ENCODE measurements at regions not wholly inside any gene's neighbourhood (a gene's known extent, or its start where the extent isn't known, plus 50 kb on each side); places are given as distances from the start of the nearest gene placed in this dataset.
"Not testable (repeated sequence)": the region's sequence is repeated elsewhere in the genome, so short reads cannot be mapped to it uniquely, and the experiment has no call there.

DNA sequence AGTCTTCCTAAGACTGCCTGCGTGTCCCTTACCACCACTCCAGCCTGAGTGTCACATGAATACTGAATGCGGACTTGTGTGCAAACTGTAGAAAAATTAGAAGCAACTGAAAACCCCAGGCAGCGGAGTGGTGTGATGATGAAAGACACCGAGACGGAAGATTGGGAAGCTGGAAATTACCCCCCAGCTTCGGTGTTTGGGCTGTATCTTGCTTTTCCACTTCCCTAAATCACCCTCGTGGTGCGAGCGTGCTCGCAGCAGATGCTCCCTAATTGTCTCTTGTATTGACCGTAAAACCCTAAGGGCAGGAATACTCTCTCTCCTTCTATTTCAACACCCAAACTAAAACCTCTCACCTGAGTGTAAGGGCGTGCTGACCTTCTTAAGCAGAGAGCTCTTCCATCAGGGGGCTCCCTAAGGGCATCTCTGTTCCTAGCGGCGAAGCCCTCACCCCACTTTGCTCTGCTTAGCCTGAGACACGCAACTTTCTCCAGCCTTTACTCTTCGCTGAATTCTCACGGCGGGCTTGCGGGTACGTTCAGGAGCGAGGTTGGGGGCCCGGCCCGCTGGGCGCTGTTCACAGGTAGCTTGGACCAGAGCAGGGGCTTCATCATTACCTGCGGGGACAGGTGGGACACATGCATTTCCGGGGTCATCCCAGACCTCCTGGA lies 62.4 kb downstream of the CRYBB2 start:
- no peak for DNase-seq (ENCODE audit: low read depth)

DNA sequence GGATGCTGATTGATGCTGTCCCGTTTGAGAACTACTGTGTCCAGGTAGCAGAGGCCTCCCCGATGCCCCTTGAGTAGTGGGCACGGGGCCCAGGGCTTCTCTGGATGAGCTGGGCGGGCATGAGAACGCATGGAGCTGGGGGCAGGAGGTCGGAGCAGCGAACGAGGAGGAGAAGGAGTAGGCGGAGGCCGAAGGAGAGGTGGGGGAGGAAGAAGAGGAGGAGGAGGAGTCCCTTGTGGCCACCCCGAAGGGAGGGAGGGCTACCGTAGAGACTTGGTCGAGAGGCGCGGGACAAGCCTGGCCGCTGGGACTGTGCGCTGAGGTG lies 62.9 kb downstream of the CRYBB2 start:
- no peak for DNase-seq (ENCODE audit: low read depth)

DNA sequence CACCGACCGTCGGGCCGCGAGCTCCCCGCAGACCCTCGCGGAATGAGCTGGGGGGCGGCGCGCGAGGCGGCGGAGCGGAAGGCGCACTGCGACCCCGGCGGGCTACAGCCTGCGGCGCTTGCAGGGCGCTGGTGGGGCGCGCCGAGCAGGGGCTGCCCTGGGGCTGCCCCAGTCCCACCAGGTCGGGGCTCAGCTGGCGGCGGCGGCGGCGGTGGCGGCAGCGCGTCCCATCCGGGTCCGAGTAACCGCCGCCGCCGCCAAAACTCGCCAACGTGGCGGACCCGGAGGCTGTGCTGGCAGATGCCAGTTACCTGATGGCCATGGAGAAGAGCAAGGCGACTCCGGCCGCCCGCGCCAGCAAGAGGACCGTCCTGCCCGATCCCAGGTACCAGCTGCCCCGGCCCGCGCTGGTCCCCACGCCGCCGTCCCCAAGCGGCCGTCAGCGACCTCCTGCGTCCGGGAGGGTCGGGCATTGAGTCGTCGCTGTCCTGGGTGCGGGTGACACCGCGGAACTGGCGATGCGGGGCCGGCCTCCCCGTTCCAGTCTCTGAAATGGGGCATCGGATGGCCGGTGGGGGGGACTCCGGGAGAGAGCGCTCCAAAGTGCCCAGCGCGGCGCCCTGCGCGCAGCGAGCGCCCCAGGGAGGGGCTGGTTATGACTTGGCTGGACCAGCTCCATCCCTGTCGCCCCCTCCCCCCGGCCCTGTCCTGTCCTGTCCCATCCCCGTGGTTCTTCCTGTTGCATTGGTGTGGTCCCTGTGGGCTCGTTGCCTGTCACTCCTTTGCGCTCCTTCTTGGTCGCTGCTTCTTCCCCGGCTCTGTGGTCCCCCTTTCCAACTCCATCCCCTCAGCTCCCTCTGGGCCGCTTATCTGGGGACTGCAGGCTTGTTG lies 63.5 kb downstream of the CRYBB2 start:
- DNase-seq (ENCODE audit: low read depth) = no peak

DNA sequence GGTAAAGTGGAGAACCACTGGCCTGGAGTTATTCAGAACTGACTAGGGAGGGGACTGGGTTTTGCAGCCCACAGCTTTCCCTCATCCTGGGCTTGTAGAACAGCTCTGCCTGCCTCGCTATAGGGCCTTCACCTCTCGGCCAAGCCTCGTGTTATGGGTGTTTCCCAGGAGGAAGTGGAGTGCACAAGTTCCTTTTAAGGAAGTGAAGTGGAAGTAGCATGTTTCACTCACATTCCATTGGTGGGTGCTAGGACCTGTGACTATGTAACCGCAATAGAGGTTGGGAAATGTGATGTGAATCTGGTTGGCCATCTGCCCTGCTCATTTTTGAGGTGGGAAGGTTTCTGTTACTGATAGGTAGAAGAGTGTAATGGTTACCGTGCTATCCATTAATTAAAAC lies 69.0 kb downstream of the CRYBB2 start:
- not testable (repeated sequence) for DNase-seq (ENCODE audit: low read depth)

DNA sequence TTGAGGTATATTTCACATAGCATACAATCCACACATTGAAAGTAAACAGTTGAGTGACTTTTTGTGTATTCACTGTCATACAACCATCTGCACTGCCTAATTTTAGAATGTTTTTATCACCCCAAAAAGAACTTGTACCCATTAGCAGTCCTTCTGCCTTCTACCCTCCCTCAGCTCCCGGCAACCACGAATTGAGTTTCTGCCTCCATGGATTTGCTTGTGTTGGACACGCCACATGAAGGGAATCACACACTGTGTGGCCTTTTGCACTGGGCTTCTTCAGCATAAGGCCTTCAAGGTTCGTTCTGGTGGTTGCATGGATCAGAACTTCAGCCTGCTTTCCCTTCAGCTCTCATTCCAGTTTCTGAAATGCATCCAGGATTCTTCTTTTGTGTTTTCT lies 82.5 kb downstream of the CRYBB2 start:
- not testable (repeated sequence) for DNase-seq (ENCODE audit: low read depth)

DNA sequence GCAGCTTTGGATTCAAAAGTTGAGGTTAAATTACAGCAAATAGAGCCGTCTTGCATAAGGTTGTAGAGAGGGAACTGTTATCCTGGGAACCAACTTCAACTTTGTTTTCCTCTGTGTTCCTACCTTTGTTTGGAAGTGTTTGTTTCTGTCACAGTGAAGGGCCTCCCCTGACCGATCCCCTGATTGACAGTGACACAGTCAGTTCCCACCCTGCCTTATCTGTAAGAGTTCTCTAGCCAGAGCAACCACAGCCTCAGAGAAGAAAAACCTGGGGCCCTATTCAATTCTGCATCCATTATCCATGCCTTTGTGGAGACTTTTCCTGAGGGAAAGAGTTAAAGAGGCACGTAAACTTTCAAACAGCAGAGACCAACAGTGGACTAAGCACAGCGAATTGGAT lies 90.1 kb downstream of the CRYBB2 start:
- DNase-seq (ENCODE audit: low read depth) = not testable (repeated sequence)

DNA sequence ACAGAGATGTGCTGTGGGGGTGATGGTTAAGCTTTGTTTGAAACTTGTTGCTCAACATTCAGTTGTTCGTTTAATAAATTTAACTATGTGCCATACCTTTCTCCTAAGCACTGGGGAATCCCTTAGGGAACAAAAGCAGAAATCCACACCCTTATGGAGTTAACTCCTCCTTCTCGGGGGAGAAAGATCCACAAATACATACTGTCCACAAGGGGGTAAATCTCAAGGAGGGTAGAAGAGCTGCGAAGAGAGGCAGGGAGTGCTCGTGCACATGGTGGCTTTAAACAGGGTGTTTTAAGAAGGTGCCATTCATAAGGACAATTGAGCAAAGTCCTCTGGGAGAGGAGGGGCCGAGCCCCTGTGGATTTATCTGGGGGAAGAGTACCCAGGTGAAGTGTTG lies 92.5 kb downstream of the CRYBB2 start:
- DNase-seq (ENCODE audit: low read depth) = not testable (repeated sequence)

DNA sequence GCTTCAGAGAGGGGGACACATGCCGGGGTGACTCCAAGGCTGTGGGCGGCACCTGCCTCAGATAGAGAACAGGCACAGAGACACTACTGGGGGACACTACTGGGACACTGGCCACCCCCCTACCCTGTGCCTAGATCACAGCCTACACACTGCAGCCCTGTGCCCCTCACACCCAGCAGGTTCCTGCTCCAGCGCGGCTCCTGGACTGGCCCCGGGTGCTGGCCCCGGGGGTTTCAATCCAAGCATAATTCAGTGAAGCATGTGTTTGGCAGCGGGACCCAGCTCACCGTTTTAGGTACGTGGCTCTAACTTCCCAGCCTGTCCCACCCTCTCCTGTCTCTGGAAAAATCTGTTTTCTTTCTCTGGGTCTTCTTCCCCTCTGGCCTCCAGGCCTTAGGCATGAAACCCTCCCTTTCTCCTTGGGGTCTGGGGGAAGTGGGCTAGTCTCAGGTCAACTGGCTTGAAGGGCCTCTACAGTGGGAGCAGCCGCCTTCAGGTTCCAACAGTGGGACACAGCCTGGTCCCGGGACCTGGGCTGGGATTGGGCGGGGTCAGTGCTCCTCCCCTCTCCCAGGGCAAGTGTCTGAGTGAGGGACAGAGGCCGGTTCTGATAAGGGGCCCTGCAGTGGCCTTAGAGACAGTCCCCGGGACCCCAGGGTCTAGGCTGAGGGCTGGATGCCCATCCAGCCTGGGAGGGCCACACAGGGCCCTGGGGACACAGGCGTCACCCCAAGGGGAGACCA lies 98.8 kb downstream of the CRYBB2 start:
- no peak for DNase-seq (ENCODE audit: low read depth)

DNA sequence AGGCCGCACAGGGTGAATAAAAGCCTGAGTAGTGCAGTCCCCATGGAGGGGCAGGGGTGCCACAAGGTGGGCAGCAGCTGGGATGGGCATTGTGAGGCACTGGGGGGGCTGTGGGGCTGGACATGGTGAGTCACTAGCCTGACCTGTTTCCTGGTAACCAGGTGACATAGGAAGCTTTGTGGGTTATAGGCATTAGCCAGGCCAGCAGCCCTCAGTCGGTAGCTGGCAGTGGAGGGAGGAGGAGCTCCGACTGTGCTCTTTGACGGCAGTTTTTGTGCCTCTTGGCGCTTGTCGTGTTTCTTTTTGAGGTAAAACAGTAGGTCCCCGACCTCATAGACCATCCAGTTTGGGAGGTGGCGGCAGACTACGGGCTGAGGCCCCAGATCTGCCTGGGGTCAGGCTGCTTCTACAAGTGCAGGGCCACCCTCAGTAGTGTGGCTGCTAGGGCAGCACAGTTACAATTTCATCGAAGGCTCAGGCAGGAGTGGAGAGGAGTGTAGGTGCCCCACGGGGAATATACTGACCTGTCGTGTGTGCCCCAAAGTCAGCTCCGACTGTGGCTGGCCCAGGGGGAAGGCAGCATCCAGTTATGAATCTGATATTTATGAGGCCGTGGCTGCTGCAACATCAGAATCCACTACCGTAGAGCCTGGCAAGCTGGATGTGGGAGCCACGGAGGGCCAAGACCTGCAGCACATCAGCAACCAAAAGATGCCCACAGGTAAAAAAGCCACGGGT lies 107.7 kb downstream of the CRYBB2 start:
- no peak for DNase-seq (ENCODE audit: low read depth)

DNA sequence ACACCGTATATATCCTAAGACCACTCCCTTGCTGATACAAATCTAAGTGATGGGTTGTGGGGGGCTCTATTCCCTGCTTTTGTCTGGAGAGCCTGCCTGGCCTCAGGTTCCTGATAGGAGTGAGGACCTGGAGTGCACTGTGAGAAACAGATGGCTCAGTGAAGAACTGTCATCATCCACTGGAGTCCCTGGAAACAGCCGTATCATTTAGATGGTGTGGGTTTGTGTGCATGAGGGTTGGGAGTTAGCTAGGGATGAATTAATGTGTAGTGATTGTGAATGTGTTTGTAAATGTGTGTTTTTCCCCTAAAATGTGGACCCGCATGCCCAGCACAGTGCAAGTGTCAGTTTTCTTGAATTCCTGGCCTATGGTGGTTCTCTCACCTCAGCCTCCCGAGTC lies 111.6 kb downstream of the CRYBB2 start:
- DNase-seq (ENCODE audit: low read depth) = no peak

DNA sequence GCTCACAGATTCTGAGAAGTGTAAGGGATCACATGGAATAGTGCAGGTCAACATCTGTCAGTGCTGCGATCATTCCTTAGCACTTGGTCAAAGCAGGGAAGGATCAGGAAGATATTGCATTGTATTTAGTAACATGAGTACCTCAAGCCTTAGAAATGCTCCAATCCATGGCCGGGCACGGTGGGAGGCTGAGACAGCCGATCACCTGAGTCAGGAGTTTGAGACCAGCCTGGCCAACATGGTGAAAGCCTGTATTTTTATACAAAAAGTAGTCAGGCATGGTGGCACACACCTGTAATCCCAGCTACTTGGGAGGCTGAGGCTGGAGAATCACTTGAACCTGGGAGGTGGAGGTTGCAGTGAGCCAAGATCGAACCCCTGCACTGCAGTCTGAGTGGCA lies 112.5 kb downstream of the CRYBB2 start:
- DNase-seq (ENCODE audit: low read depth) = not testable (repeated sequence)

DNA sequence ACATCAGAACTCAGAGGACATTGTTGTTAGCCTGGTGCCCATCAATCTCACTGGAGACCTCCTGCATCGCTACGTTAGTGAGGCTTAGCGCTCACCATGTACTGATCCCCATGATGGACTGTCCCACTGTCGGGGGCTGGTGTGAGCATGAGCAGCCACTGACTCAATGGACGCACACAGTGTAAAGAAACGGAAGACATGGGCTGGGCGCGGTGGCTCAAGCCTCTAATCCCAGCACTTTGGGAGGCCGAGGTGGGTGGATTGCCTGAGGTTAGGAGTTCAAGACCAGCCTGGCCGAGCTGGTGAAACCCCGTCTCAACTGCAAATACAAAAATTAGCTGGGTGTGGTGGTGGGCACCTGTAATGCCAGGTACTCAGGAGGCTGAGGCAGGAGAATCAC lies 112.9 kb downstream of the CRYBB2 start:
- no peak for DNase-seq (ENCODE audit: low read depth)

DNA sequence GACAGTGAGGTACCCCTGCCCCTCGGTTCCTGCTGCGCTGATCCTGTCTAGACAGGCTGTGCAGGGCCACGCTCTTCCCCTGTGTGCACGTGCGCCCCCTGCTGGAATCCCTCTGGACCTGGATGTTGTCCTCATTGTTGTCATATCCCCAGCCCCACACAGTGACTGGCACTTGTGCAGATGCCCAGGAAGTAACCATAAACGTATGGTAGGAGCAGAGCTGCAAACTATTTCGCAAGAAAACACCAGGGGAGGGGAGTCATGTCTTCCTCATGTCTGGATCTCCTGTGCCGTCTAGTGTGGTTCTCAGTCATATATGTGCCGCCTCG lies 114.7 kb downstream of the CRYBB2 start:
- DNase-seq (ENCODE audit: low read depth) = no peak

DNA sequence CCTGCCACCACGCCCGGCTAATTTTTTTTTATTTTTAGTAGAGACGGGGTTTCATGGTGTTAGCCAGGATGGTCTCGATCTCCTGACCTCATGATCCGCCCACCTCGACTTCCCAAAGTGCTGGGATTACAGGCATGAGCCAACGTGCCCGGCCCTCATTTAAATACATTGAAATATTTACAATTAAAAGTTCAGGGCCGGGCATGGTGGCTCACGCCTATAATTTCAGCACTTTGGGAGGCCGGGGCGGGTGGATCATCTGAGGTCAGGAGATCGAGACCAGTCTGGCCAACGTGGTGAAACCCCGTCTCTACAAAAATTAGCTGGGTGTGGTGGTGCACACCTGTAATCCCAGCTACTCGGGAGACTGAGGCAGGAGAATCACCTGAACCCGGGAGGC lies 115.2 kb downstream of the CRYBB2 start:
- DNase-seq (ENCODE audit: low read depth) = not testable (repeated sequence)

DNA sequence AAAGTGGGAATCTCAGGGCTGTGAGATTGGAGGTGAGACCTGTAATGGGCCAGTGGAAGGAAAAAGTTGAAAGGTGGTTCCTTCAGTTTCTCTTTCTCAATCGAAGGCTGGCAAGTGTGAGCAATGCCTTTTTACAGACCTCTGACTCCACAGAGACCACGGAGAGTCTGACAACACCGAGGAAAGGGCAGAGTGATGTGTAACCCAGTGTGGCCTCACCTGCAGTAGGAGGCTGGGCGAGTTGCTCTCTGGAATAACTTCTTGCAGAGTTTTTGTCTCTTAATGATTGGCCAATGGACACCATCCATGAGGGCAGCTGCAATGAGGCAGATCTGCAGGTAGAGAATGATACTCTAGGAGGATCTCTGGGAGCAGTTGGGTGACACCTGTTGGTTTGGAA lies 115.8 kb downstream of the CRYBB2 start:
- DNase-seq (ENCODE audit: low read depth) = not testable (repeated sequence)

DNA sequence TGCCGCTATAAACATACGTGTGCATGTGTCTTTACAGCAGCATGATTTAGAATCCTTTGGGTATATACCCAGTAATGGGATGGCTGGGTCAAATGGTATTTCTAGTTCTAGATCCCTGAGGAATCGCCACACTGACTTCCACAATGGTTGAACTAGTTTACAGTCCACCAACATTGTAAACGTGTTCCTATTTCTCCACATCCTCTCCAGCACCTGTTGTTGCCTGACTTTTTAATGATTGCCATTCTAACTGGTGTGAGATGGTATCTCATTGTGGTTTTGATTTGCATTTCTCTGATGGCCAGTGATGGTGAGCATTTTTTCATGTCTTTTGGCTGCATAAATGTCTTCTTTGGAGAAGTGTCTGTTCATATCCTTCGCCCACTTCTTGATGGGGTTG lies 121.1 kb downstream of the CRYBB2 start:
- not testable (repeated sequence) for DNase-seq (ENCODE audit: low read depth)

DNA sequence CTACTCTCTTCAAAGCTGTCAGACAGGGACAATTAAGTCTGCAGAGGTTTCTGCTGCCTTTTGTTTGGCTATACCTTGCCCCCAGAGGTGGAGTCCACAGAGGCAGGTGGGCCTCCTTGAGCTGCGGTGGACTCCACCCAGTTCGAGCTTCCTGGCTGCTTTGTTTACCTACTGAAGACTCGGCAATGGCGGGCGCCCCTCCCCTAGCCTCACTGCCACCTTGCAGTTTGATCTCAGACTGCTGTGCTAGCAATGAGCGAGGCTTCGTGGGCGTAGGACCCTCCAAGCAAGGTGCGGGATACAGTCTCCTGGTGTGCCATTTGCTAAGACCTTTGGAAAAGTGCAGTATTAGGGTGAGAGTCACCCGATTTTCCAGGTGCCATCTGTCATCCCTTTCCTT lies 124.9 kb downstream of the CRYBB2 start:
- not testable (repeated sequence) for DNase-seq (ENCODE audit: low read depth)

DNA sequence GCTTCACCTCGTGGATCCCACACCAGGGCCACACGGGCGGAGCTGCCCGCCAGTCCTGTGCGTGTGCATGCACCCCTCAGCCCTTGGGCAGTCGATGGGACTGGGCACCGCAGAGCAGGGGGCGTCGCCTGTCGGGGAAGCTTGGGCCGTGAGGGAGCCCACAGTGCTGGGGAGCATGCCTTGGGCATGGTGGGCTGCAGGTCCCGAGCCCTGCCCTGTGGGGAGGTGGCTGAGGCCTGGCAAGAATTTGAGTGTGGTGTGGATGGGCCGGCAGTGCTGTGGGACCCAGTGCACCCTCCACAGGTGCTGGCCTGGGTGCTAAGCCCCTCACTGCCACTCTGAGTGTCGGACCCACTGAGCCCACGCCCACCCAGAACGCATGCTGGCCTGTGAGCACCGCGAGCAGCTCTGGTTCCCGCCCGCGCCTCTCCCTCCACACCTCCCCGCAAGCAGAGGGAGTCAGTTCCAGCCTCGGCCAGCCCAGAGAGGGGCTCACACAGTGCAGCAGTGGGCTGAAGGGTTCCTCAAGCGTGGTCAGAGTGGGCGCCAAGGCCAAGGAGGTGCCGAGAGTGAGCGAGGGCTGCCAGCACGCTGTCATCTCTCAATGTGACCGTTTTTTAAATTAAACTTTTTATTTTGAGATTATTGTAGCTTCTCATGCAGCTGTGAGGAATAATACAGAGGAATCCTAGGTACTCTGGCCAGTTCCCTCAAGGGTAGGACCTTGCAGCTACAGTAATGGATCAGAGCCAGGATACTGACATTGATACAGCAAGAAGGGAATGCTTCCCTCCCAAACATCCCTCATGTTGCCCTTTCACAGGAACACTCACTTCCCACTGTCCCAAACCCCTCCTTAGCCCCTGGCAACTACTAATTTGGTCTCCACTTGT lies 127.7 kb downstream of the CRYBB2 start:
- DNase-seq (ENCODE audit: low read depth) = no peak

DNA sequence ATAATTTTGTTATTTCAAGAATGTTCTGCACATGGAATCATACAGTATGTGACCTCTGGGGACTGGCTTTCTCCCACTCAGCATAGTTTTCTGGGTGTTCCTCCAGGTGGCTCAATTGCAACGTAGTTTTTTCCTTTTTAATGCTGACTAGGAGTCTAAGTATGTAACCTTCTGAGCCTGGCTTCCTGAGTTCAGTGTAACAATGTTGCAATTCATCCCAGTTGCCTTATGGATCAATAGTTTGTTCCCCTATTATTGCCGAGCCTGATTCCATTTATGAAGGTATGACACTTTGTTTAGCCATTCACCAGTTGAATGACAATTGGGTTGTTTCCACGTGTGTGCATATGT lies 128.3 kb downstream of the CRYBB2 start:
- no peak for DNase-seq (ENCODE audit: low read depth)

DNA sequence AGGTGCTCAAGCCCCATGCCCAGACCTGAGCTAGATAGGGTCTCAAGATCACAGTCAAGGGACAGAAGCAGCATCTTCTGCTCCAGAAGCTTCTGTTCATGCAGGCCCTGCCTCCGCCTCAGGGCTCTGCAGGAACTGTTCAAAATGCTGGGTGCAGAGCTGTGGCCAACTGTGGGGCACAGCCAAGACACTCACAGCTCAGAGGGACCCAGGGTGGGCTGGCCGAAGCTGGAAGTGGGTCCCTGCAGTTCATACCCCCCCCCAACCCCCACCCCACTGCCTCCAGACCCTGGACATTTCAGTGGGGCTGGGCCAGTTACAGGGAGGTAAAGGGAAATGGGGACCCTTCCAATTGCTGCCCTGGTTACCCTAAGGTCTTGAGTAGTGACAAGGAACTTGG lies 129.0 kb downstream of the CRYBB2 start:
- no peak for DNase-seq (ENCODE audit: low read depth)

DNA sequence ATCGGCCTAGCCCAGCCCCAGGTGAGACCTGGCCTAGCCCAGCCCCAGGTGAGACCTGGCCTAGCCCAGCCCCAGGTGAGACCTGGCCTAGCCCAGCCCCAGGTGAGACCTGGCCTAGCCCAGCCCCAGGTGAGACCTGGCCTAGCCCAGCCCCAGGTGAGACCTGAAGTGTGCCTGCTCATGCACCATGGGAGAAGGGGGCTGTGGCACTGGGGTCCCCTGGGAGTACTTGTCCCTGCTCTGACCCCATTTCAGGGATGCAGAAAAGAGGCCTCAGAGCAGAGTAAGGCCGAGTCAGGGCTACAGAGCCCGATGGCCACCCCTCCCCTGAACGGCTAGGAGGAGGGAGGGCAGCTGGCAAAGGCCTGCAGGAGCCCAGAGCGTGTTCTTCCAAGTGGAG lies 129.6 kb downstream of the CRYBB2 start:
- DNase-seq (ENCODE audit: low read depth) = not testable (repeated sequence)

All from activated T-helper 1 cell treated with Interleukin-2 at 50 U/mL for 16 hours (primary cell).